ENCODE measurements at regions not wholly inside any gene's neighbourhood (a gene's known extent, or its start where the extent isn't known, plus 50 kb on each side); places are given as distances from the start of the nearest gene placed in this dataset.
"Not testable (repeated sequence)": the region's sequence is repeated elsewhere in the genome, so short reads cannot be mapped to it uniquely, and the experiment has no call there.

- DNase-seq (ENCODE audit: low read depth in 2 of 2): no peak
These were observed 133.7 kb upstream of the ID2 start for GRCh38 chr2:8548065-8548618.

- no peak for DNase-seq (ENCODE audit: low read depth in 2 of 2)
These were observed 133.2 kb upstream of the ID2 start for GRCh38 chr2:8548619-8549150.

- DNase-seq (ENCODE audit: low read depth in 2 of 2): no peak
These were observed 132.5 kb upstream of the ID2 start for GRCh38 chr2:8549273-8549922.

GRCh38 chr2:8549942-8550341, 131.9 kb upstream of the ID2 start:
- no peak for DNase-seq (ENCODE audit: low read depth in 2 of 2)

GRCh38 chr2:8550481-8550880, 131.4 kb upstream of the ID2 start:
- no peak for DNase-seq (ENCODE audit: low read depth in 2 of 2)

GRCh38 chr2:8550937-8551621, 130.8 kb upstream of the ID2 start:
- no peak for DNase-seq (ENCODE audit: low read depth in 2 of 2)

- no peak for DNase-seq (ENCODE audit: low read depth in 2 of 2)
These were observed 130.2 kb upstream of the ID2 start for GRCh38 chr2:8551622-8552074.

GRCh38 chr2:8552293-8552801, 129.5 kb upstream of the ID2 start:
- DNase-seq (ENCODE audit: low read depth in 2 of 2): no peak

- DNase-seq (ENCODE audit: low read depth in 2 of 2): no peak
These were observed 128.2 kb upstream of the ID2 start for GRCh38 chr2:8553643-8554042.

GRCh38 chr2:8554296-8554806, 127.5 kb upstream of the ID2 start:
- DNase-seq (ENCODE audit: low read depth in 2 of 2): no peak

GRCh38 chr2:8555543-8555942, 126.3 kb upstream of the ID2 start:
- DNase-seq (ENCODE audit: low read depth in 2 of 2): no peak

- DNase-seq (ENCODE audit: low read depth in 2 of 2): no peak
These were observed 123.8 kb upstream of the ID2 start for GRCh38 chr2:8558096-8558495.

GRCh38 chr2:8558956-8559355, 122.9 kb upstream of the ID2 start:
- no peak for DNase-seq (ENCODE audit: low read depth in 2 of 2)

GRCh38 chr2:8559805-8560204, 122.1 kb upstream of the ID2 start:
- no peak for DNase-seq (ENCODE audit: low read depth in 2 of 2)

GRCh38 chr2:8561692-8562091, 120.2 kb upstream of the ID2 start:
- DNase-seq (ENCODE audit: low read depth in 2 of 2): not testable (repeated sequence)

GRCh38 chr2:8563814-8564474, 117.9 kb upstream of the ID2 start:
- DNase-seq (ENCODE audit: low read depth in 2 of 2): no peak

GRCh38 chr2:8564475-8564874, 117.4 kb upstream of the ID2 start:
- DNase-seq (ENCODE audit: low read depth in 2 of 2): no peak

- no peak for DNase-seq (ENCODE audit: low read depth in 2 of 2)
These were observed 116.3 kb upstream of the ID2 start for GRCh38 chr2:8565399-8566154.

GRCh38 chr2:8566155-8566670, 115.6 kb upstream of the ID2 start:
- DNase-seq (ENCODE audit: low read depth in 2 of 2): no peak

GRCh38 chr2:8566774-8567468, 114.9 kb upstream of the ID2 start:
- no peak for DNase-seq (ENCODE audit: low read depth in 2 of 2)
